PC-9 (cell line): ENCODE measurements at regions not wholly inside any gene's neighbourhood (a gene's known extent, or its start where the extent isn't known, plus 50 kb on each side); places are given as distances from the start of the nearest gene placed in this dataset.
A peak's percentile ranks its signal among the peaks of the same experiment; 100 is the strongest.

Experiments used
- BruUV-seq: library from RNA; stranded (reverse); fragments of 400-500 nt; replicated peaks from 2 replicates; lab custom pipeline; 2021; lab: Mats Ljungman, UMichigan
- CTCF ChIA-PET: fragments of 300-600 bp; sonication (Branson Sonifier 250); formaldehyde crosslinking; loops from one replicate; lab custom pipeline; 2022; ENCODE audit warnings: antibody characterized with exemption; lab: Charles Lee
- POLR2A ChIA-PET: fragments of 300-600 bp; sonication (Branson Sonifier 250); formaldehyde crosslinking; loops from one replicate; lab custom pipeline; 2022; ENCODE audit warnings: antibody characterized with exemption; ENCODE audit not compliant: unreplicated experiment; lab: Charles Lee
- DNase-seq, 2 experiments: peaks; one replicate each; pipeline versions ENCODE4 v3.0.0 to v3.0.0-alpha.2; 2015 to 2022; ENCODE audit warnings: mixed read lengths in 1 of 2
- H2AFZ ChIP-seq: fragments of 200-600 bp; sonication (generic); 2 replicates; pipeline ENCODE4 v1.8.1; 2017; ENCODE audit warnings: antibody characterized with exemption
- H3F3A ChIP-seq: fragments of 200-600 bp; sonication (generic); 2 replicates; pipeline ENCODE4 v1.8.1; 2017; ENCODE audit warnings: antibody characterized with exemption, mild to moderate bottlenecking, low read depth; ENCODE audit not compliant: insufficient read depth
- H3K27ac ChIP-seq: fragments of 200-600 bp; sonication (generic); 2 replicates; pipeline ENCODE4 v1.6.1; 2016; ENCODE audit warnings: mixed run types
- H3K27me3 ChIP-seq: fragments of 200-600 bp; sonication (generic); 2 replicates; pipeline ENCODE4 v1.6.1; 2016; ENCODE audit warnings: low read depth, mixed run types; ENCODE audit not compliant: insufficient read depth
- H3K36me3 ChIP-seq: fragments of 200-600 bp; sonication (generic); 2 replicates; pipeline ENCODE4 v1.6.1; 2016; ENCODE audit warnings: low read depth, mixed run types
- H3K4me1 ChIP-seq: fragments of 200-600 bp; sonication (generic); replicated peaks from 2 replicates; pipeline ENCODE4 v1.6.1; 2016; ENCODE audit warnings: mixed run types; ENCODE audit not compliant: insufficient read depth
- H3K4me2 ChIP-seq: fragments of 200-600 bp; sonication (generic); 2 replicates; pipeline ENCODE4 v1.6.1; 2017; ENCODE audit warnings: mixed run types
- H3K4me3 ChIP-seq: fragments of 200-600 bp; sonication (generic); 2 replicates; pipeline ENCODE4 v1.6.1; 2016; ENCODE audit warnings: mixed run types
- H3K79me2 ChIP-seq: fragments of 200-600 bp; sonication (generic); 2 replicates; pipeline ENCODE4 v1.6.1; 2017; ENCODE audit warnings: low read depth, mixed run types
- H3K9me2 ChIP-seq: fragments of 200-600 bp; sonication (generic); 2 replicates; pipeline ENCODE4 v1.8.1; 2017; ENCODE audit warnings: mild to moderate bottlenecking; ENCODE audit not compliant: insufficient read depth
- H3K9me3 ChIP-seq: fragments of 200-600 bp; sonication (generic); 2 replicates; pipeline ENCODE4 v1.8.1; 2016; ENCODE audit warnings: low read depth; ENCODE audit not compliant: insufficient read depth
- H4K20me1 ChIP-seq: fragments of 200-600 bp; sonication (generic); 2 replicates; pipeline ENCODE4 v1.8.1; 2017; ENCODE audit not compliant: insufficient read depth
- EZH2 ChIP-seq: fragments of 200-600 bp; sonication (generic); IDR thresholded peaks from 2 replicates; pipeline ENCODE4 v1.8.0; 2017; ENCODE audit warnings: antibody characterized with exemption, low read depth
- intact Hi-C: fragments of 100-400 bp; cut with micrococcal nuclease; formaldehyde crosslinking; loops from one replicate; pipeline ENCODE4 v1.10.0; 2022; ENCODE audit not compliant: unreplicated experiment
- TF ChIP-seq, protein P1 (sequence below): fragments of 200-600 bp; sonication (generic); conservative IDR thresholded peaks from 2 replicates; pipeline ENCODE4 v1.6.1; 2017; ENCODE audit warnings: mixed run types, antibody characterized with exemption, mild to moderate bottlenecking, moderate library complexity

GRCh38 chr1:59020151-59020997 is 236.5 kb upstream of the JUN start:
- intact Hi-C loops = loop anchor here (10.0 kb wide), 2 partner anchors 116 to 206 kb away; no protein-coding TSS in a partner anchor
- H3K4me2 ChIP-seq = peak overlapping the region; percentile 48
- H3K9me3 ChIP-seq = no peaks in the 10 kb centered on the region
- no peaks in the 10 kb centered on the region for H3K27me3 ChIP-seq
- H3K27ac ChIP-seq = no peak overlapping the region
- CTCF ChIA-PET = no interaction called here
- no peaks in the 10 kb centered on the region for H3F3A ChIP-seq
- TF ChIP-seq EZH2 = no peak
- TF ChIP-seq, protein P1, sequence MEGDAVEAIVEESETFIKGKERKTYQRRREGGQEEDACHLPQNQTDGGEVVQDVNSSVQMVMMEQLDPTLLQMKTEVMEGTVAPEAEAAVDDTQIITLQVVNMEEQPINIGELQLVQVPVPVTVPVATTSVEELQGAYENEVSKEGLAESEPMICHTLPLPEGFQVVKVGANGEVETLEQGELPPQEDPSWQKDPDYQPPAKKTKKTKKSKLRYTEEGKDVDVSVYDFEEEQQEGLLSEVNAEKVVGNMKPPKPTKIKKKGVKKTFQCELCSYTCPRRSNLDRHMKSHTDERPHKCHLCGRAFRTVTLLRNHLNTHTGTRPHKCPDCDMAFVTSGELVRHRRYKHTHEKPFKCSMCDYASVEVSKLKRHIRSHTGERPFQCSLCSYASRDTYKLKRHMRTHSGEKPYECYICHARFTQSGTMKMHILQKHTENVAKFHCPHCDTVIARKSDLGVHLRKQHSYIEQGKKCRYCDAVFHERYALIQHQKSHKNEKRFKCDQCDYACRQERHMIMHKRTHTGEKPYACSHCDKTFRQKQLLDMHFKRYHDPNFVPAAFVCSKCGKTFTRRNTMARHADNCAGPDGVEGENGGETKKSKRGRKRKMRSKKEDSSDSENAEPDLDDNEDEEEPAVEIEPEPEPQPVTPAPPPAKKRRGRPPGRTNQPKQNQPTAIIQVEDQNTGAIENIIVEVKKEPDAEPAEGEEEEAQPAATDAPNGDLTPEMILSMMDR = no peak
- H3K79me2 ChIP-seq = no peaks in the 10 kb centered on the region
- DNase-seq = peak; percentile 20 to 49
- peaks cover 22% of the 10 kb centered on the region for H3K4me1 ChIP-seq
- no peak overlapping the region for H3K4me3 ChIP-seq
- no peaks in the 10 kb centered on the region for H3K36me3 ChIP-seq
- H3K9me2 ChIP-seq = no peaks in the 10 kb centered on the region
- no peaks in the 10 kb centered on the region for H4K20me1 ChIP-seq
- no peak overlapping the region for H2AFZ ChIP-seq
- BruUV-seq = no TSS peak
- POLR2A ChIA-PET = interaction anchor here (0.7 kb wide), 2 partner anchors 119 to 236 kb away, joined by 3 read pairs; no protein-coding TSS in a partner anchor

DNA sequence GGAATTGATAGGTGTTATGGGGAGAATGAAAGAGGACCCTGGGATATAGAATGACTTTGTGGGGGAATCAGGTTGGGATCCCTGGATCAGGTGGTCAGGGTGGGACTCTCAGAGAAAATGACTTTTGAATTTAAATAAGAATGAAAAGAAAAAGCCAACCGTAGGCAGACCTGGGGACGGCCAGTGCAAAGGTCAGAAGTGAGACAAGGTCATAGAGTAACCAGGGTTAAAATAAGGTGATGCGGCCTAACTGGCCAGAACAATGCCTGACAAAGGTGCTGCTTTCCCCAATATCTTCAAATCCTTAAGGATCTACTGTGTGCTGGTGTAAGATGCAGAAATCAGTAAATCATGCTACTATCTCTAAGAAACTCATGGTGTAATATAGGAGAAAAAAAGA is 238.4 kb upstream of the JUN start:
- Histone ChIP-seq H3K27me3 (no peaks in the 10 kb centered on the region), H4K20me1 (no peaks in the 10 kb centered on the region), H3K4me1 (peaks cover 28% of the 10 kb centered on the region; the same call in 1 of the 2 replicates), H3K4me3 (no peak overlapping the region), H3K9me3 (no peaks in the 10 kb centered on the region), H3K9me2 (no peaks in the 10 kb centered on the region), H3K4me2 (no peak overlapping the region), H3F3A (no peaks in the 10 kb centered on the region), H3K79me2 (no peaks in the 10 kb centered on the region), H2AFZ (no peak overlapping the region), H3K36me3 (no peaks in the 10 kb centered on the region), H3K27ac (no peak overlapping the region)
- ChIA-PET CTCF (no interaction called here), POLR2A (no interaction called here)
- intact Hi-C loops = loop anchor here (10.0 kb wide), 2 partner anchors 117 to 207 kb away; no protein-coding TSS in a partner anchor
- TF ChIP-seq, protein P1 = no peak
- TF ChIP-seq EZH2 = no peak
- no peak for DNase-seq
- BruUV-seq = no TSS peak

DNA sequence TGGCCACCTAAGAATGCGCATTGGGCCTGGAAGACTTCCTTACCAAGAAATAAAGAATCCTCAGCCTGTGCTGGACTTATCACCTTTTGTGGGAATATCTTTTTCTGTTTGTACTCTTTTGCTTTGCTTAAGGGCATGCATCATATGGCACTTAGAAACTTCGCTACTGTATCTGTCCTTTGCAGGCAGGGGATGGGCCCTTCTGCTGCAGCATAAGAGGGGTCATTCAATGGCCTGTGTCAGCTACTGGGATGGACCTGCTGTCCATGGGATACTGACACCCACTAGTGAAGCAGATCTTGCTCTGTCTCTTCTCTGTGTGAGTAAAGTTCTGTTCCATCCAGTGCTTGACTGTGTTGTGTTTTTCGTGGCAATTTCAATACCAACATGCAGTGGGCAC is 239.0 kb upstream of the JUN start:
- ChIA-PET CTCF (no interaction called here), POLR2A (no interaction called here)
- H3K36me3 ChIP-seq = no peaks in the 10 kb centered on the region
- H3K9me2 ChIP-seq = no peaks in the 10 kb centered on the region
- no peaks in the 10 kb centered on the region for H3F3A ChIP-seq
- no peaks in the 10 kb centered on the region for H3K27me3 ChIP-seq
- no peaks in the 10 kb centered on the region for H3K79me2 ChIP-seq
- no peaks in the 10 kb centered on the region for H3K9me3 ChIP-seq
- no peak for DNase-seq
- H3K4me3 ChIP-seq = no peak overlapping the region
- no peak overlapping the region for H2AFZ ChIP-seq
- intact Hi-C loops = loop anchor here (10.0 kb wide), 2 partner anchors 118 to 208 kb away; no protein-coding TSS in a partner anchor
- TF ChIP-seq EZH2 = no peak
- TF ChIP-seq, protein P1 = no peak
- no peak overlapping the region for H3K27ac ChIP-seq
- H4K20me1 ChIP-seq = no peaks in the 10 kb centered on the region
- BruUV-seq = no TSS peak
- H3K4me1 ChIP-seq = peaks cover 30% of the 10 kb centered on the region; the same call in 1 of the 2 replicates
- no peak overlapping the region for H3K4me2 ChIP-seq
